GM10266 (cell line): ENCODE measurements at regions not wholly inside any gene's neighbourhood (a gene's known extent, or its start where the extent isn't known, plus 50 kb on each side); places are given as distances from the start of the nearest gene placed in this dataset.

ENCODE experiments used
- DNase-seq: peaks from one replicate; pipeline ENCODE4 v3.0.0; 2012; ENCODE audit errors: extremely low spot score
- CTCF ChIP-seq: IDR thresholded peaks from 2 replicates; pipeline ENCODE4 v1.5.1; 2012; ENCODE audit warnings: mild to moderate bottlenecking, low read depth; ENCODE audit not compliant: control insufficient read depth, insufficient read depth; ENCODE audit errors: missing control alignments

GRCh38 chr4:64158648-64159326, 250.5 kb downstream of the TECRL start:
- DNase-seq: peak; percentile 58
- peak; percentile 83 for TF ChIP-seq CTCF

- DNase-seq: no peak
- TF ChIP-seq CTCF: no peak
These were observed 251.9 kb downstream of the TECRL start for GRCh38 chr4:64157397-64157796.

- no peak for TF ChIP-seq CTCF
- no peak for DNase-seq
These were observed 253.0 kb downstream of the TECRL start for GRCh38 chr4:64156253-64156652.

- no peak for DNase-seq
- TF ChIP-seq CTCF: no peak
These were observed 263.2 kb downstream of the TECRL start for GRCh38 chr4:64146030-64146429.

GRCh38 chr4:64144994-64145393, 264.3 kb downstream of the TECRL start:
- DNase-seq: no peak
- TF ChIP-seq CTCF: no peak

GRCh38 chr4:64130907-64131306, 278.3 kb downstream of the TECRL start:
- DNase-seq: no peak
- no peak for TF ChIP-seq CTCF

- TF ChIP-seq CTCF: no peak
These were observed 283.9 kb downstream of the TECRL start for GRCh38 chr4:64125354-64125753.

More at GRCh38 chr4:64125354-64125753, 283.9 kb downstream of the TECRL start:
- DNase-seq: no peak
